B cell (primary cell): ENCODE measurements at regions not wholly inside any gene's neighbourhood (a gene's known extent, or its start where the extent isn't known, plus 50 kb on each side); places are given as distances from the start of the nearest gene placed in this dataset.

ENCODE experiments used
- ATAC-seq: fragments of 200-7000 bp; cut with Tn5 transposase; one replicate; pipeline ENCODE4 v1.10.0; 2021; ENCODE audit warnings: low read depth, mild to moderate bottlenecking, moderate number of reproducible peaks, moderate library complexity
- CTCF ChIA-PET: fragments of 350-600 bp; sonication (Branson Sonifier 250); formaldehyde crosslinking; loops from one replicate; lab custom pipeline; 2021; ENCODE audit warnings: antibody characterized with exemption, inconsistent platforms; lab: Charles Lee
- POLR2A ChIA-PET: fragments of 350-600 bp; sonication (Branson Sonifier 250); formaldehyde crosslinking; loops from one replicate; lab custom pipeline; 2021; ENCODE audit warnings: antibody characterized with exemption; lab: Charles Lee
- DNase-seq: peaks from one replicate; pipeline ENCODE4 v3.0.0; 2013
- H2AFZ ChIP-seq: 2 replicates; pipeline ENCODE4 v1.6.1; 2012; ENCODE audit warnings: mild to moderate bottlenecking, low read depth, low read length; ENCODE audit not compliant: insufficient read depth, poor library complexity, severe bottlenecking
- H3K27ac ChIP-seq, 2 donors: 1 replicate in 1 of 2; 2 replicates in 1 of 2; pipeline ENCODE4 v1.5.1; 2012 to 2013; ENCODE audit warnings: low read length in 2 of 2, mild to moderate bottlenecking in 2 of 2, moderate library complexity in 1 of 2
- H3K27me3 ChIP-seq, 4 experiments: fragments of 200-600 bp in 1 of 4; sonication (generic) in 1 of 4; replicated peaks in 1 of 4; 1 replicate in 2 of 4; 2 replicates in 2 of 4; pipeline versions ENCODE4 v1.6.1 to v1.7.0; 2013 to 2016; ENCODE audit warnings: low read length in 3 of 4, mild to moderate bottlenecking in 2 of 4, mixed read lengths in 1 of 4, moderate library complexity in 1 of 4; ENCODE audit not compliant: insufficient read depth in 4 of 4, control insufficient read depth in 3 of 4; ENCODE audit errors: control extremely low read depth in 1 of 4
- H3K36me3 ChIP-seq, 2 experiments: replicated peaks in 1 of 2; 1 replicate in 1 of 2; 2 replicates in 1 of 2; pipeline versions ENCODE4 v1.6.1 to v1.7.1; 2013; ENCODE audit warnings: low read length in 1 of 2; ENCODE audit not compliant: insufficient read depth in 2 of 2, control insufficient read depth in 1 of 2; ENCODE audit errors: control extremely low read depth in 1 of 2, extremely low read depth in 1 of 2
- H3K4me1 ChIP-seq, 2 donors: fragments of 200-600 bp in 1 of 2; sonication (generic) in 1 of 2; 1 replicate in 1 of 2; 2 replicates in 1 of 2; pipeline versions ENCODE4 v1.5.1 to v1.6.1; 2013 to 2017; ENCODE audit warnings: low read length in 2 of 2; ENCODE audit not compliant: control insufficient read depth in 2 of 2, insufficient read depth in 2 of 2
- H3K4me2 ChIP-seq: replicated peaks from 2 replicates; pipeline ENCODE3; 2012; ENCODE audit warnings: mild to moderate bottlenecking, low read depth, low read length; ENCODE audit not compliant: poor library complexity, severe bottlenecking
- H3K4me3 ChIP-seq, 5 experiments: fragments of 200-600 bp in 1 of 5; sonication (generic) in 1 of 5; 1 replicate in 3 of 5; 2 replicates in 2 of 5; pipeline versions ENCODE4 v1.5.1 to v1.7.0; 2011 to 2016; ENCODE audit warnings: low read length in 4 of 5, mild to moderate bottlenecking in 4 of 5, low read depth in 2 of 5, control low read depth in 1 of 5, moderate library complexity in 1 of 5; ENCODE audit not compliant: insufficient read depth in 1 of 5; ENCODE audit errors: control extremely low read depth in 1 of 5, extremely low read depth in 1 of 5
- H3K79me2 ChIP-seq: fragments of 200-600 bp; sonication (generic); one replicate; pipeline ENCODE4 v1.6.0; 2016; ENCODE audit warnings: low read length; ENCODE audit not compliant: control insufficient read depth, insufficient read depth
- H3K9ac ChIP-seq: fragments of 200-600 bp; sonication (generic); 2 replicates; pipeline ENCODE4 v1.6.1; 2017; ENCODE audit warnings: mild to moderate bottlenecking, low read length, moderate library complexity
- H3K9me3 ChIP-seq, 3 donors: one replicate each; pipeline versions ENCODE4 v1.6.1 to v1.7.1; 2013; ENCODE audit warnings: low read length in 2 of 3; ENCODE audit not compliant: control insufficient read depth in 2 of 3, insufficient read depth in 1 of 3; ENCODE audit errors: control extremely low read depth in 1 of 3
- H4K20me1 ChIP-seq: 2 replicates; pipeline ENCODE4 v1.6.0; 2012; ENCODE audit warnings: mild to moderate bottlenecking, low read length; ENCODE audit not compliant: insufficient read depth, control insufficient read depth, poor library complexity, severe bottlenecking
- H3K27ac Mint-ChIP-seq: one replicate; pipeline ENCODE4 v1.8.0; 2021; ENCODE audit warnings: mixed read lengths
- H3K27me3 Mint-ChIP-seq: one replicate; pipeline ENCODE4 v1.8.0; 2021; ENCODE audit warnings: mixed read lengths
- H3K4me1 Mint-ChIP-seq: one replicate; pipeline ENCODE4 v1.8.0; 2021; ENCODE audit warnings: mixed read lengths
- H3K4me3 Mint-ChIP-seq: one replicate; pipeline ENCODE4 v1.8.0; 2021; ENCODE audit warnings: mixed read lengths
- H3K9me3 Mint-ChIP-seq: one replicate; pipeline ENCODE4 v1.8.0; 2022; ENCODE audit warnings: mixed read lengths; ENCODE audit not compliant: insufficient read depth
- EZH2 ChIP-seq: IDR thresholded peaks from 2 replicates; pipeline ENCODE4 v1.6.1; 2012; ENCODE audit warnings: borderline replicate concordance, low read depth, mild to moderate bottlenecking, moderate library complexity, low read length; ENCODE audit not compliant: insufficient read depth, poor library complexity, severe bottlenecking
- WGBS: methylation state at CpG from one replicate; pipeline ENCODE4 v1.1.5; 2013; ENCODE audit warnings: missing lambda C conversion rate; ENCODE audit not compliant: insufficient coverage; 5-methylcytosine and 5-hydroxymethylcytosine counted together
- intact Hi-C: fragments of 100-400 bp; cut with micrococcal nuclease; formaldehyde crosslinking; loops from one replicate; pipeline ENCODE4 v1.10.0; 2022
- TF ChIP-seq, protein P1 (sequence below): fragments of 200-600 bp; IDR thresholded peaks from one replicate; pipeline ENCODE4 v1.8.0; 2022; ENCODE audit warnings: antibody characterized with exemption, mild to moderate bottlenecking

DNA sequence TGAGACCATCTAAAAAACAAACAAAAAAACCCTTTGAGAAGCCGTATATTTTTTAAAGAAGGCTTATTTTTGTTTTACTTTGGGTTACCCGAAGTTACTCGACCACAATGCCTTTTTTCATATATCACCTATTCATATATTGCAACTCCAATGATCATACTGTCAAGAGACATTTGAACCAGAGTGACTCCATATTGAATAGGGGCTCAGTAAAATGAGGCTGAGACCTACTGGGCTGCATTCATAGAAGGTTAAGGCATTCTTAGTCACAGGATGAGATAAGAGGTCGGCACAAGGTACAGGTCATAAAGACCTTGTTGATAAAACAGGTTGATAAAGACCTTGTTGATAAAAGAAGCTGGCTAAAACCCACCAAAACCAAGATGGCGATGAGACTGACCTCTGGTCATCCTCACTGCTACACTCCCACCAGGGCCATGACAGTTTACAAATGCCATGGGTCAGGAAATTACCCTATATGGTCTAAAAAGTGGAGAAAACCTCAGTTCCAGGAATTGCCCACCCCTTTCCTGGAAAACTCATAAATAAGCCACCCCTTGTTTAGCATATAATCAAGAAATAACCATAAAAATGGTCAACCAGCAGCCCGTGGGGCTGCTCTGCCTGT, 50.0 kb upstream of the PKP2 start:
- CTCF ChIA-PET, result no interaction called here
- H3K27ac ChIP-seq, result no peak overlapping the region
- H3K9ac ChIP-seq, result no peak overlapping the region
- no peak overlapping the region for H3K4me2 ChIP-seq
- no peaks in the 10 kb centered on the region for H3K79me2 ChIP-seq
- H3K36me3 ChIP-seq, result no peaks in the 10 kb centered on the region
- intact Hi-C loops, result no loop called here
- Mint-ChIP-seq H3K9me3 (no peaks in the 10 kb centered on the region), H3K27me3 (no peaks in the 10 kb centered on the region), H3K4me1 (no peaks in the 10 kb centered on the region), H3K4me3 (no peak overlapping the region), H3K27ac (no peak overlapping the region)
- TF ChIP-seq EZH2, result no peak
- TF ChIP-seq, protein P1, sequence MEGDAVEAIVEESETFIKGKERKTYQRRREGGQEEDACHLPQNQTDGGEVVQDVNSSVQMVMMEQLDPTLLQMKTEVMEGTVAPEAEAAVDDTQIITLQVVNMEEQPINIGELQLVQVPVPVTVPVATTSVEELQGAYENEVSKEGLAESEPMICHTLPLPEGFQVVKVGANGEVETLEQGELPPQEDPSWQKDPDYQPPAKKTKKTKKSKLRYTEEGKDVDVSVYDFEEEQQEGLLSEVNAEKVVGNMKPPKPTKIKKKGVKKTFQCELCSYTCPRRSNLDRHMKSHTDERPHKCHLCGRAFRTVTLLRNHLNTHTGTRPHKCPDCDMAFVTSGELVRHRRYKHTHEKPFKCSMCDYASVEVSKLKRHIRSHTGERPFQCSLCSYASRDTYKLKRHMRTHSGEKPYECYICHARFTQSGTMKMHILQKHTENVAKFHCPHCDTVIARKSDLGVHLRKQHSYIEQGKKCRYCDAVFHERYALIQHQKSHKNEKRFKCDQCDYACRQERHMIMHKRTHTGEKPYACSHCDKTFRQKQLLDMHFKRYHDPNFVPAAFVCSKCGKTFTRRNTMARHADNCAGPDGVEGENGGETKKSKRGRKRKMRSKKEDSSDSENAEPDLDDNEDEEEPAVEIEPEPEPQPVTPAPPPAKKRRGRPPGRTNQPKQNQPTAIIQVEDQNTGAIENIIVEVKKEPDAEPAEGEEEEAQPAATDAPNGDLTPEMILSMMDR, result no peak
- H4K20me1 ChIP-seq, result no peaks in the 10 kb centered on the region
- H2AFZ ChIP-seq, result no peak overlapping the region
- 57% methylated on average over 1 of the region's 6 CpGs for WGBS
- DNase-seq (no peak), ATAC-seq (no peak)
- no peaks in the 10 kb centered on the region for H3K4me1 ChIP-seq
- no peaks in the 10 kb centered on the region for H3K9me3 ChIP-seq
- POLR2A ChIA-PET, result no interaction called here
- H3K4me3 ChIP-seq, result no peak overlapping the region
- no peaks in the 10 kb centered on the region for H3K27me3 ChIP-seq
